GM19328 (cell line): ENCODE measurements at regions not wholly inside any gene's neighbourhood (a gene's known extent, or its start where the extent isn't known, plus 50 kb on each side); places are given as distances from the start of the nearest gene placed in this dataset.
"Not testable (repeated sequence)": the region's sequence is repeated elsewhere in the genome, so short reads cannot be mapped to it uniquely, and the experiment has no call there.

Experiments
- ATAC-seq: cut with Tn5 transposase; IDR thresholded peaks from one replicate; pipeline ENCODE4 v1.9.1; 2021; ENCODE audit warnings: mild to moderate bottlenecking, moderate library complexity; ENCODE audit not compliant: unreplicated experiment

- ATAC-seq: no peak
Measured at GRCh38 chr2:126275098-126275497, 380.9 kb upstream of the GYPC start.

GRCh38 chr2:126276268-126276667, 379.7 kb upstream of the GYPC start:
- not testable (repeated sequence) for ATAC-seq

- no peak for ATAC-seq
Measured at GRCh38 chr2:126288362-126288761, 367.6 kb upstream of the GYPC start.

- not testable (repeated sequence) for ATAC-seq
Measured at GRCh38 chr2:126293962-126294361, 362.0 kb upstream of the GYPC start.

GRCh38 chr2:126299469-126299976, 356.4 kb upstream of the GYPC start:
- no peak for ATAC-seq

GRCh38 chr2:126300348-126300747, 355.6 kb upstream of the GYPC start:
- no peak for ATAC-seq

GRCh38 chr2:126302043-126302442, 353.9 kb upstream of the GYPC start:
- ATAC-seq: no peak

GRCh38 chr2:126303113-126303512, 352.8 kb upstream of the GYPC start:
- no peak for ATAC-seq

GRCh38 chr2:126304154-126304553, 351.8 kb upstream of the GYPC start:
- no peak for ATAC-seq

GRCh38 chr2:126306539-126306938, 349.4 kb upstream of the GYPC start:
- ATAC-seq: no peak

- no peak for ATAC-seq
Measured at GRCh38 chr2:126307740-126308139, 348.2 kb upstream of the GYPC start.

GRCh38 chr2:126309185-126309584, 346.8 kb upstream of the GYPC start:
- ATAC-seq: no peak

- ATAC-seq: no peak
Measured at GRCh38 chr2:126312579-126312978, 343.4 kb upstream of the GYPC start.

GRCh38 chr2:126315828-126316227, 340.1 kb upstream of the GYPC start:
- ATAC-seq: no peak

GRCh38 chr2:126317790-126318431, 338.0 kb upstream of the GYPC start:
- ATAC-seq: no peak

GRCh38 chr2:126322342-126322741, 333.6 kb upstream of the GYPC start:
- no peak for ATAC-seq

- ATAC-seq: no peak
Measured at GRCh38 chr2:126325202-126325601, 330.8 kb upstream of the GYPC start.

- no peak for ATAC-seq
Measured at GRCh38 chr2:126329173-126329572, 326.8 kb upstream of the GYPC start.

GRCh38 chr2:126342457-126342856, 313.5 kb upstream of the GYPC start:
- ATAC-seq: no peak

- no peak for ATAC-seq
Measured at GRCh38 chr2:126343136-126343535, 312.8 kb upstream of the GYPC start.

- no peak for ATAC-seq
Measured at GRCh38 chr2:126344493-126344892, 311.5 kb upstream of the GYPC start.

- ATAC-seq: no peak
Measured at GRCh38 chr2:126345691-126346090, 310.3 kb upstream of the GYPC start.

- ATAC-seq: no peak
Measured at GRCh38 chr2:126356631-126357030, 299.3 kb upstream of the GYPC start.
